Endothelial cell of umbilical vein (primary cell): ENCODE measurements at regions not wholly inside any gene's neighbourhood (a gene's known extent, or its start where the extent isn't known, plus 50 kb on each side); places are given as distances from the start of the nearest gene placed in this dataset.

Experiments used
- EZH2 ChIP-seq: IDR thresholded peaks from 2 replicates; pipeline ENCODE4 v1.6.1; 2012; ENCODE audit warnings: borderline replicate concordance, low read depth, mild to moderate bottlenecking, moderate library complexity, low read length, inconsistent platforms; ENCODE audit not compliant: severe bottlenecking
- POLR2A ChIP-seq: IDR thresholded peaks from 2 replicates; pipeline ENCODE4 v1.6.1; 2012; ENCODE audit warnings: low read depth, mild to moderate bottlenecking, control low read depth, low read length
- POLR2AphosphoS5 ChIP-seq: IDR thresholded peaks from 2 replicates; pipeline ENCODE4 v1.6.1; 2012; ENCODE audit warnings: low read depth, mild to moderate bottlenecking, control low read depth, low read length, moderate library complexity; ENCODE audit not compliant: insufficient read depth
- TF ChIP-seq, protein P1 (sequence below), 2 donors: IDR thresholded peaks; 1 replicate in 1 of 2; 2 replicates in 1 of 2; pipeline ENCODE4 v1.5.1; 2011; ENCODE audit warnings: low read length in 2 of 2, mild to moderate bottlenecking in 2 of 2, moderate library complexity in 2 of 2, control low read depth in 1 of 2, inconsistent platforms in 1 of 2, low read depth in 1 of 2; ENCODE audit not compliant: insufficient read depth in 1 of 2; ENCODE audit errors: extremely low read depth in 1 of 2
- TF ChIP-seq, protein P2 (sequence below): IDR thresholded peaks from 2 replicates; pipeline ENCODE4 v1.6.1; 2011; ENCODE audit not compliant: insufficient read depth, insufficient read length

DNA sequence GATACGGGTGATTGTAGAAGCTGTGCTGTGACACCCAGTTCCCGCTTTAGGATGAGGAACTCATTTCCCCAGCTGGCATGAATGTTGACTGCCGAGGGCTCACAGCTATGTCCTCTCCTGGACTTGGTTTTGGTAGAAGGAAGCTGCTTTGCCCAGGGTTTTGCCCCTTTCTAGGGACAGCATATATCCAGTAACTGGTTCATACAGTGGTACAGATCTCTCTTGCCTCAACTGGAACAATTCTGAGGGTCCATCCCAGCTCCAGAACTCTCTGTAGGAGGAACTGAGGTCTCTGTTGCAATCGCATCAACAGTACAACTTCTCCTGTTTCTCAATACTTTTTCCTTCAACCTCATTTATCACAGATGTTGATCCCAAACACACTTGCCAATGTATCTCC is 54.5 kb upstream of the FNDC3B start:
- TF ChIP-seq, protein P1, sequence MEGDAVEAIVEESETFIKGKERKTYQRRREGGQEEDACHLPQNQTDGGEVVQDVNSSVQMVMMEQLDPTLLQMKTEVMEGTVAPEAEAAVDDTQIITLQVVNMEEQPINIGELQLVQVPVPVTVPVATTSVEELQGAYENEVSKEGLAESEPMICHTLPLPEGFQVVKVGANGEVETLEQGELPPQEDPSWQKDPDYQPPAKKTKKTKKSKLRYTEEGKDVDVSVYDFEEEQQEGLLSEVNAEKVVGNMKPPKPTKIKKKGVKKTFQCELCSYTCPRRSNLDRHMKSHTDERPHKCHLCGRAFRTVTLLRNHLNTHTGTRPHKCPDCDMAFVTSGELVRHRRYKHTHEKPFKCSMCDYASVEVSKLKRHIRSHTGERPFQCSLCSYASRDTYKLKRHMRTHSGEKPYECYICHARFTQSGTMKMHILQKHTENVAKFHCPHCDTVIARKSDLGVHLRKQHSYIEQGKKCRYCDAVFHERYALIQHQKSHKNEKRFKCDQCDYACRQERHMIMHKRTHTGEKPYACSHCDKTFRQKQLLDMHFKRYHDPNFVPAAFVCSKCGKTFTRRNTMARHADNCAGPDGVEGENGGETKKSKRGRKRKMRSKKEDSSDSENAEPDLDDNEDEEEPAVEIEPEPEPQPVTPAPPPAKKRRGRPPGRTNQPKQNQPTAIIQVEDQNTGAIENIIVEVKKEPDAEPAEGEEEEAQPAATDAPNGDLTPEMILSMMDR (IDR thresholded peaks at IDR 0.05; ENCODE audit: extremely low read depth in 1 of 2, insufficient read depth in 1 of 2, low read depth in 1 of 2, low read length in 2 of 2): no peak
- TF ChIP-seq, protein P2, sequence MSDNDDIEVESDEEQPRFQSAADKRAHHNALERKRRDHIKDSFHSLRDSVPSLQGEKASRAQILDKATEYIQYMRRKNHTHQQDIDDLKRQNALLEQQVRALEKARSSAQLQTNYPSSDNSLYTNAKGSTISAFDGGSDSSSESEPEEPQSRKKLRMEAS: no peak
- TF ChIP-seq POLR2A: no peak
- no peak for TF ChIP-seq EZH2
- TF ChIP-seq POLR2AphosphoS5: no peak
